ENCODE measurements at regions not wholly inside any gene's neighbourhood (a gene's known extent, or its start where the extent isn't known, plus 50 kb on each side); places are given as distances from the start of the nearest gene placed in this dataset.

DNA sequence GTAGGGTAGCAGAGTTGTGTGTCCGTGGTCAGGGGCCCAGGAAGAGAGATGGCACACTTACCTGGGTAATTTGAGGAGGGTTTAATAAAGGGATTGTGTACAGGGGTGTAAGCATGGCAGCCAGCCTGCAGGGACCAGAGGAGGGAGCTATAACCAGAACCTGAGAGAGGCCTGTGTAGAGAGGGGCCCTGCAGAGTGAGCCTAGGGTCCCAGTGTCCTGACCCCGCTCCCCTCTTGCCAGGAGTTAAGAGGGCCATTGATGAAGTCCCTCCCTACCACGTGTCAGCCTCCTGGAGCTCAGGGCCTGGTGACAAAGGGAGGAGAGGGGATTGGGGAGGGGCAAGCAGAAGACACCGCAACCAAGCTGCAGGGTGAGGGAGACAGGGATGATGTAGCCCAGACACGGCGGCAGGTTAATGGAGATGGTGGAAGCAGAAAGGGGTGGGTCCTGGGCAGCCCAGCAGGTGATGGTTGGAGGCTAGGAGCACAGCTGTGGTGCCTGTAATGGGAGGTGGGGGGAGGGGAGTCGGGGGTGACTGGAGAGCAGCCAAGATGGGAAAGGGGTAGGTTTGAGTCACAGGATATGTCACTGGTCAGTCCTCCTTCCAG lies 165.4 kb upstream of the TOPAZ1 start:
- FAIRE-seq = no peak

DNA sequence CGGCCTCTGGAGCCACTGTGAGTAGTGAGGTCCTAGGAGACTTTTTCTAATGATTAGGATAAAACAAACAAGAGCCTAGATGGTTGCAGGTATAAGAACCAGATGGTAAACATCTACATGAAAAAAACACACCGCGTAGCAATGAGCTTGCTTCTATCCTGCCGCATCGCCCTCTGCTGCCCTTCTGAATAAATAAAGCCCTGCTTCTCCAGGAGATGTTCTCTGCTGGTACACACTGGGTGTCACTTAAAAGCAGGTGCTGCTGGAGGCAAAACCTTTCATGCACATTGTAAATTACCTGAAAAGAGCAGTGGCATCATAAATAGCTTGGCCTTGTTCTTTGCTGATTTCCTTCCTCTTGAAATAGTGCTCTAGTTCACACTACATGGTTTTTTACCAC lies 164.4 kb upstream of the TOPAZ1 start:
- DNase-seq (ENCODE audit: low spot score) = no peak

More for the DNA sequence above, 165.4 kb upstream of the TOPAZ1 start:
- no peak for DNase-seq (ENCODE audit: low spot score)

DNA sequence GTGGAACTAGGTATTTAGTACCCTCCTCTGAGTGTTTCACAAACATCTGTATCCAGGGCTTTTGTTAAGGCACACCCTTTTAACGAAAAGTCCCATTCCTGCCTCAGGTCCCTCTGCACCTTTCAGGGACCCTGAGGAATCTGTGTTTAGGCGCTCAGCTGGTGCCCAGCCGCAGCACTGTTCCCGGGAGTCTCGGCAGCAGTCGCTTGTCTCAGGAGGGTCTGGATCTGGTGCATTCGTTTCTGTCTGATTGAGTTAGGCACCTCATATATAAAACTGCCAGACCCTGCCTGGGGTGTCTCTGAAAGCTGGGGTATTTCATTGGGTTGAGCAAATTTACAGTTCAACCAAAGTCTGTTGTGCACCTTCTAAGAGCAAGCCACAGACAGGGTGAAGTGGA lies 162.8 kb upstream of the TOPAZ1 start:
- no peak for DNase-seq (ENCODE audit: low spot score)
- no peak for FAIRE-seq

More for the DNA sequence above, 164.4 kb upstream of the TOPAZ1 start:
- no peak for FAIRE-seq

DNA sequence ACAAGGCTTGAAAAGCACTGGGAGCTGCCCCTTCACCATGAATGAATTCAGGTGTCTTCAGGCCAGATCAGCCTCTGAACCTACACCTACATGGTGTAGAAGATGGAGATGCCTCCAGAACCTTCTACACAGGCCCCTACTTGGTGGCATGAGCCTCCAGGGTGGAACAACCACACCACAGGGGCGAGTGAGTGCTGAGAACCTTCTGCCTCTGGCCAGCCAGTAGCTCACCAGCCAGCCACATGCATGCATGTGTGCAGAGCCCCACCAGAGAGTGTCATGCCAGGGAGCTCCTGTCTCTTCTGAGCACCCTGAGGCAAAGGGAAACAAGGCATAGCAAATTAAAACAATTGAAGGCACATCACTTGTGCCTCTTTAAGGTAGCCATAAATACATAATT lies 161.8 kb upstream of the TOPAZ1 start:
- FAIRE-seq = no peak
- no peak for DNase-seq (ENCODE audit: low spot score)

DNA sequence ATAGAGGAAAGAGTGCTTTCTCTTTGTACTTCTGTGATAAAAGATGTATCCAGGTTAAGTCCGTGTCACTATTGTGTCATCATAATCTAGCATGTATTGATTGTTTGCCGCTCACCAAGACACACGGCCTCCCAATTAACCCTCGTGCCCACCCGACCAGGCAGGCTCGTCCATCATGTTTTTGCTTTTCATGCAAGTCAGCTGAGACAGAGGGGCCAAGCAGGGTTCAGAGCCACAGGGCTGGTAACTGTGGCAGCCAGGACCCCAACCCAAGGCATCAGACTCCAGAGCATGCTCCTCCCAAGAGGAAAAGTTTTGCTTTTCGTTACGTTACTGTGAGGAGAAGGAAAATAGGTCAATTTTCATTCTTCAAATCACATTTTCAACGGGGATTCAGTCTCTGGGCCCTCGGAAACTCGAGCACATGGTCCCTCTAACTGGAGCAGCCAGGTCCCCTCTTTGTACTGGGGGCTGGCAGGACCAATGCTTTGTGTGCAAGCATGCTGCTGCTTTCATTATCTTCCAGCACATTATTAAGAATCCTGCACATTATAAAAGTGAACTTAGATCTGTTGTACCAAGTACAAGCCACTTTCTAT lies 161.1 kb upstream of the TOPAZ1 start:
- DNase-seq (ENCODE audit: low spot score) (no peak), FAIRE-seq (no peak)

DNA sequence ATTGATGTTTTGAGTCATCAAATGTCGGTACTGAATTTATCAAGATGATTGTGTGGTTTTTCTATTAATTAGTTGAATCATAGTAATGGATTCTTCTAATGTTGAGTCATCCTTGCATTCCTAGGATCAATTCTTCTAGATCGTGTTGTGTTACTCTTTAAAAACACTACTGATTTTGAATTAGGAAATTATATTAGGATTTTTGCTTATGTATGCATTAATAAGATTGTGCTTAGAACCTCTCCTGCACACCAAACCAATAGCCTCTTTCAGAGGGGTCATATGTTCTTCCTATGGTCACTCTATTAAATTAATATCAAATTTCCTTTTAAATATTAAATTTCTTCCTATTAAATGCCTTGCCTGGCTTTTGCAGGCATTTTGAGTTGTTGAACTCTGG lies 151.7 kb upstream of the TOPAZ1 start:
- no peak for DNase-seq (ENCODE audit: low spot score)
- FAIRE-seq = no peak

DNA sequence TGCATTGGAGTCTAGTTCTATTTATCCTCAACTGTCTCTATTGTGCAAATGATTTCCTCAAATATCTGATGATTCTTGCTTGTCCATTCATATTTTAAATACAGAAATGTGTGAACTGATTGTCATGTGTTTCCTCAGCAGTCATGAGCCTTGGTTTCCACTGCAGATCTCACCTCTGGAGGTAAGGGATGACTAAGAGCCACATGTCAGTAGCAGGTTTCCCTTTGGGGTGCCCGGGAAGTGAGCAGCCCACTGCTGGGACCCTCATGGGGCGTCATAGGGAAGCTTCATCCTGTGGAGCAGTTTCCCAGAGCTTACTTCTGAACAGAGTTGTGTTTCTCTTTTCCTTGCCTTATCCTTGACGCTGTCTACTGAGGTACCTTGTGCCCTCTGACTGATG lies 149.2 kb upstream of the TOPAZ1 start:
- no peak for FAIRE-seq
- DNase-seq (ENCODE audit: low spot score) = no peak

DNA sequence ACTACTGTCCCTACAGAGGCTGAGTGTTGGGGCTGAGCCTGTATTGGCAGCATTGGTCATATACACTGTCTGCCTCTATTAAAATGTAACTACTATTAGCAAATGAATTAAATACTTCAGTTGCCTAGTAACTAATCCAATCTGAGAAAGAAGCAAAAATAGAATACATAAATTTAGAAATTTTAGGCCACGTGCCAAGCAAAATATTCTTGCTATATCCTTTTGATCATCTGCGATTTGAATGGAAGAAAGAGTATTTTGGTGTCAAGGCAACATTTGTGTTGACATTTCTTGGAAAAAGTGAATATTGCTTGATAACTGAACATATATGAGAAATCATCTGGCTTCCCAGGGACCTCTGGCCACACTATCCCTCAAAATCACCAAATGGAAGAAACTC lies 148.2 kb upstream of the TOPAZ1 start:
- FAIRE-seq (no peak), DNase-seq (ENCODE audit: low spot score) (no peak)

DNA sequence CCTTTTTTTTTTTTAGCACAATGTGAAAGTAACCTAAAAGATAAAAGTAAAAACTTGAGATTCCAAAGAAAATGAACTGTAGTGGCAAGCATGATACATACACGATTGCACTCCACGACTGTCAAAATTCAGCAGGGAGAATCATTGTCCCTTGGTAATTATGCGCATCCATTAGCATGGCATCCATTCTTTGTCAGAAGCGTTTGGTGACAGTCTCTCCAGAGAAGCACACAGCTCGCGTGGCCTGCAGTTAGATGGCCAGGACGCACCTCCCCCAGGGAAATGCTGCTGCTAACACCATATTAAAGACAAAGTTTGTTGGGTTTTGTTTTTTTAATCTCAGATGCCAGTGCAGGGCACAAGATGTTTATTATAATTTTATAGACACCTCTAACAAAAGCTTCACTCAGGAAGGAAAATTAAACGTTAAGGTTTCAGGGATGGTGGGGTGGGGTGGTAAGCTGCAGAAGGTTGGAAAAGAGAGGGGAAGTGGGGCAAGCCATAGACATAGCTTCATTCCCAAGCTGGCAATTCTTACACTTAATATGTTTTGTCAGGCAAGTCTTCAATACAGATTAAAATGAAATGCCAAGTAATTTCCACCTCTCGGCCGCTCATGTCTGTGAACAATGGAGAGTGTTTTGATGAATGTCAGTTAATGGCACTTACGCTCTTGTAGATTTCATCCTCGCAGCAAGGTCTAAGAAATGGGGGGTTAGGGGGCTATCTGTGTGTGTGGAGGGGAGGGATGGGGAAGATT lies 142.8 kb upstream of the TOPAZ1 start:
- DNase-seq (ENCODE audit: low spot score) = no peak
- no peak for FAIRE-seq

DNA sequence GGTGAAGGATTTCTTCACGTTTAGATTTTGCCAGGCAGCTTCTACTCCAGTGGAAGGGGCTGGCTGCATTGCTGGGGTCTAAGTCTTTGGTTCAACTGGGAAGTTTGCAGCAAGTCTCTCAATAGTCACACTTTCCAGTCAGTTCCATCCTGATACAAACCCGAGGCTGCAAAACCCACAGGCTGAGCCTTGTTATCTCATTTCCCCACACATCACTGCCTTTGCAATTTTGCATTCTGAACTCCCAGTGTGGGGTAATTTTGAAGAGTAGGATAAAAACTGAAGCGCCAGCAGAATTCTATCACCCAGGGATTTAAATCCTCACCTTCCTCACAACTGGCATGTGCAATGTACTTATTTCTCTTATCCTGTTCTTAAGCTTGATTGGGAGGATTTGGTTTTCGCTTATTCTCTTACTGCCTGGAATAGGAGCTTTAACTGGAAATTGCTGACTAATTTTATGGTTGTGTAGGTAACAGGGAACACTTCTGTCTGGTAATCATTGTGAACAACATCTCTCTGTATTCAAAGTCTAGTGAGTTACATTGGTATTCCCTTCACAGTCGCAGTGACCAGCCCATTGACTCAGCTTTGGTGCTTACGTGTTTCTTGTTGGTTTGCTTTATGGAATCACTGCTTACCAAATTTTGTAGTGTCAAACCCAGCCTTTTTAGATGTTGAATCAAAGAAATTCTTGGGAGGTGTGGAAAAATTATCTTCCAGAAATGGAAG lies 142.0 kb upstream of the TOPAZ1 start:
- DNase-seq (ENCODE audit: low spot score) = no peak
- no peak for FAIRE-seq

DNA sequence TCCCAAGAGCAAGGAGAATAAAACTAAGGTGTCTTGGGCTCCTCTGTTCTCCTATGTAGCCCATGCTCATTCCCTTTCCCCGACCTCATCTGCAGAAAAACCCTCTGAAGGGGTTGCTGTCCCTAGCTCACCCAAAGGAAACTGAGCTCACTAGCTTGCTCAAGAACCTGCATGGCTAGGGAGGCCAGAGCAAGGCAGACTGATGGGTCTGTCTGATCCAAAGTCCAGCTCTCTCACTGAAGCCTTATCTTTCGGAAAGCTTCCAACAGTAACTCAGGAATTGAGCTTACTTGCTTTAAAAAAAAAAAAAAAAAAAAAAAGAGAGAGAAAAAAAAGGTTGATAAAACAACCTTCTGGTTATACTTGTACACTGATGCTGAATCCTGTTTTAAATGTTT lies 141.4 kb upstream of the TOPAZ1 start:
- FAIRE-seq = no peak
- DNase-seq (ENCODE audit: low spot score) = no peak

DNA sequence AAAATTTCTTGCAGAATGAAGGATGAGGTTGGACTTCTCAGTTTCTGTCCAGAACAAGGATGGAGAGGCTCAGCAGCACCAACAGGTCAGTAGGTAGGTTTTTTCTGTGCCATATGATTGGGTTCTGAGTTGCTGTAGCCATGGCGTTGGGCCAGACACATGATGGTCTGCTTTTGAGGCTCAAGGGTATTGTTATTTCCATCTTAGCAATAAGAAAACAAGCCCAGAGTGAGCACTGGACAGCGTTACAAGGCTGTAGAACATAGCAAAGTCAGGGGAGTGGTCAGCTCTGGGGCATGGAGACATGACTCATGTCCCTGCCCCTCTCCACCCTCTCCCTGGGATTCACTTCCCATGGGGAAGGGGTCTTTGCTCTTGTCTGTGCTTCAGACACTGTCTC lies 137.6 kb upstream of the TOPAZ1 start:
- FAIRE-seq = no peak
- DNase-seq (ENCODE audit: low spot score) = no peak

DNA sequence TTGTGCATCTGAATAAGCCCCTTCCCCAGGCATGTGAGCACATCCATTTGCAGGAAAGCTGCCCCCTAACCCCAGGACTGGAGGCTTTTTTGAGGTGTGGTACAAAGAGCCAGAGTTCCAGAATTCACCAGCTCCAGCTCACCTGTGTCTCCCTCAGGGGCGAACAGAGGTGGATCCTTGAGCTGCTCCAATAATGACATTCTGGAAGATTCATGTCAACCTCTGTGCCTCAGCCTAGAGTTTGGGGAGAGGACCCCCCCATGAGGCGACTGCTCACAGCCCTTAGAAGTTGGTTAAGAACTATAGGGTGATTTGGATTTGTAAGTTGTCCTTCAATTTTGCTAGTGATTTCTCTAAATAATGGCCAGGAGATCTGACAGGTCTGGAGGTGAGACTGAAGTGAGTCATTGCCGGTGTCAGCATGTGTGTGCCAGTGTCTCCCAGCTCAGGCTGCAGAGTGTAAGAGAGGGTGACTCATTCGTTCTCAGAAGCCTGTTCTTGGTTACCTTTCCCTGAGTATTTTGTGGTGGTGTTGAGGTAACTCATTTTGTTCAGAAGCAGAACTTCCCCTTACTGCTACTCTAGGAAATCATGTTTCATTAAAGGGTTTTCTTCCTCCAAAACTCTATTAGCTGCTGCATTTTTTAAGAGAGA lies 136.9 kb upstream of the TOPAZ1 start:
- DNase-seq (ENCODE audit: low spot score) (peak; percentile 73), FAIRE-seq (peak; percentile 89)

DNA sequence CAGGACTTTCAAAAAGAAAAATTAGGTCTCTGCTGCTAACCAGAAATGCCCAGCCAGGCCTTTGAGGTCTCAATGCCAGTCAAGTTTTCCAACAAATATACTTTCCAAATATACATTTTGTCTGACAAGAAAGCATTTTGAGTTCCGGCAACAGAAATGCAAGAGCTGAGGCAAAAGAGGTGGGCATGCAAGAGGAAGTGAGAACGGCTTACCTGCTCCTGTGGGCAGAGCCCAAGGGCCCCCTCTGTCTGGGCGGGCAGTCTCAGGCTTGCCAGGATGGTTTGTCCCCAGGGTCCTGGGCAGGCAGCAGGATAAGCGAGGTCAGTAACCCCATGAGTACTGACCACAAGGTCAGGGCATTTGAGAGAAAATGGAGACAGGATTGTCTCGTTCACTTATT lies 136.1 kb upstream of the TOPAZ1 start:
- DNase-seq (ENCODE audit: low spot score) (no peak), FAIRE-seq (no peak)

DNA sequence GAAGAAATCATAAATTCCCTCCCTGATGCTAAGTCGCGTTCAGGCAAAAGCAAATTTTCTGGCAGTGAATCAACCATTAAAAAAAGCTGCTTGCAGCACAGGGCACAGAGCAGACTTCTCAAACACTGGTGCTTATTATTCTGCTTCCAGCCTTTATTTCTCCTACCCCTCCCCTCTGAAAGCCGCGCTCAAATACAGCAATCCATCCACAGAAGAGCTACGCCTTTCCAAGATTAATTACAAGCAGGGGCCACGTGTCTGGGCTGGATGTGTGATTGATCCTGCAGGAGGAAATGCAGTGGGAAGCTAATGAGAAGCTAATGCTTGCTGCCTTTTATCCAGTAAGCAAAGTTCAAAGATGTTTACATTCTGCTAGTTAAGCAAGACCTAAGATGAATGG lies 134.9 kb upstream of the TOPAZ1 start:
- FAIRE-seq (no peak), DNase-seq (ENCODE audit: low spot score) (no peak)

DNA sequence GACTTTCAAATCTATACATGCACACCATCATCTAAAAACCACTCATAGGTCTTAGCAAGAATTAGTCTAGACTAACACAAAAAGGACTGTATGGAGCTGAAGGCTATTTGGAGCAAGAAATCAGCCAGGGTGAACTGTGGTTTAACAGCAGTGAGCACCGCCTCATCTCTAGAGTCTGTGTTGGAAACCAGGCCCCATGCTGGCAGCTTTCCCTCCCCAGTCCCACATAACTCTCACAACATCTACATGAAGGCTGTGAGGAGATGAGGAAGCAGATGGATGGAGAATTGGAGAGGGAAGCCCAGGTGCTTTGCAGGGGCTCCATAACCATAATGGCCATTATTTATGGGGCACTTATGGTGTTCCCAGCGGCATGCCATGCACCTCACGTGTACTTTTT lies 133.2 kb upstream of the TOPAZ1 start:
- FAIRE-seq = no peak
- no peak for DNase-seq (ENCODE audit: low spot score)

DNA sequence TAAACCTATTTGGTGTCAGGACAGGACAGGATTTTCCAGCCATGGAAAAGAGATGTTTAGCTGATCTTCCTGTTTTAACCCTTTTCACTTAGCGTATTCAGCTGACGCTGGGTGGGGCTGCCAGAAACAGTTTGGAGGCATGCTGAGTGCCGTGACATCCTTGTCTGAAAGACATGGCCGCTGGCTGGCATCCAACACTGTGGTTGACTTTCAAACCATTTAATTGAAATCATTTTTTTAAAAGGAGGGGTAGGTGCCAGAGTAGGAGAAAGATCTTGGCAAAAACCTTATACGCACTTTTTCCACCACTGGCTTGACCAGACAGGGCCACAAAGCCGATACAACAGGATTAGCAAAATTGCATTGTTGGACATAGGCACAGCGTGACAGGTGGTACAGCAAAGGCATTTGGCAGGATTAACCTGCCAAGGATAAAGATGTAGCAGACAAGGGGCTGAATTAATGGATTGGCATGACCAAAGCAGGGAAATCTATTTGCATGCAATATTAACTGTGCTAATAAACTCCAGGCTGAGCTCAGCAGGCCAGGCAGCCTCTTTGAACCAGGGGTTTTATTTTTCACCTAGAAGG lies 131.8 kb upstream of the TOPAZ1 start:
- no peak for DNase-seq (ENCODE audit: low spot score)
- FAIRE-seq = no peak

DNA sequence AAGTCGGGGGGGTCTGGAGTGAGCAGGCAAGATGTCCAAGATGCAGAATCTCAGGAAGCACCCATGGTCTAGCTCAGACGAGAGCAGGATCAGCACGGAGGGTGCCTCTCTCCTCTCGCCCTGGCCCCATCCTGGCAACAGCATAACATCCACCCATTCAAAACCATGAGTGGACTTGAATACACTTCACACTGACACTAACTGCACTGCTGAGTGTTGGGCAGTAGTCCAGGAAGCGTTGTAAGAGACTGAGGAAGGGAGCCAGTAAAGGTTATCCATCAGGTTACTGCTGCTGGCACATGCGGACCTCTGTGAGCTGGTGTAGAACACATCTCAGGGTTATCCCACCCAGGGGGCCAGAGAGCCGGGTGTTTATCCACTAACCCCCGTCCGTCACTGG lies 131.0 kb upstream of the TOPAZ1 start:
- DNase-seq (ENCODE audit: low spot score) = no peak
- FAIRE-seq = no peak

DNA sequence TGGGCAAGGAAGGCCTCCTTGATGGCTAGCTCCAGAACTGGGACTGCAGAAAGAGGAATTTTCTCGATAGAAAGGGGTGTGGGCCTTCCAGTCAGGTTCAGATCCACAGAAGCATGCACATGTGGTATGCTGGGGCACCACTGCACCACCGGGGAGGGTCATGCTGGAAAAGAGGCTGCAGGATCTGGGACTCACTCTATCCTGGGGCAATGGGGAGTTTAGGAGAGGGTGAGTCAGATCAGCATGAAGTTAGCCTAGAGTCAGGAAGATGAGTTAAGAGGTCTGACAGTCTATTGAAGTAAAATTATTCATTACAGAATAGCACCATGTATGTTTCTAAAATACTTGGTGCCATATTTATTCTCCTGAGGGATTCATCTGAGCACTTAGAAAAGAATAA lies 130.2 kb upstream of the TOPAZ1 start:
- DNase-seq (ENCODE audit: low spot score) (no peak), FAIRE-seq (no peak)

DNA sequence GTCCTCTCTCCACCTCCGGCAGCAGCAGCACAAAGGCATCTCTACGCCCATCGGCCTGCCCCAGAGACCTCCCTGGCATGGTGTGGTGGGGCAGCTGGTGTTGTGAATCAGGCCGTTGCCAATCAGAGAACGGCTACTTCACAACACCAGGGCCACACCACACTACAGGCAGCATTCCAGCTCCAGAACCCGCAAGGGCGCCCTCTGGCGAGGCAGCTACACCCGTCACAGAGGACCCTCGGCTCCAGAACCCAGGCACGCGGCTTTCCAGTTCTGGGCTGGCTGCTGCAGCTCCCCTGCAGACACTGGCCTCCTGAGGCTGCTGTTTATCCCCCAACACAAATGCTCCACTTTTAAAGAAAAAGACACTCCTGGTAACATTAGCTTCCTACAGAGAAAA lies 127.5 kb upstream of the TOPAZ1 start:
- FAIRE-seq = no peak
- DNase-seq (ENCODE audit: low spot score) = no peak

DNA sequence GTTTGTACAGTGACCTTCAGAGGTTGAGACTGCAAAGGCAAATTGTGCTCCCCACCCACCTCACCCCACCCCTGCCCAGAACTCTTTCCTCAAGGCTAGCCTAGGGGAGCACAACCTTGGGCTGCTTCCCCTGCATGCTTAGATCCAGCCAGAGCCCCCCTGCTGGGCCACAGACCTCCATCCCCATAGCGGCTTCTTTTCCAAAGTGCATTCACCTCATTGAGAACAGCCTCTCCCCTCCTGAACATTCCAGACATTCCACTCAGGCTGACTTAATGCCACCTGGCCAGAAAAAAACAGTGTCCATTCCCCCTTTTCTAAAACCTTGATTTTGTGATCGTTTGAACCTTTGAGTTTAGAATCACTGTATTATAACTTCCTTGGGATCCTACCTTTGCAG lies 124.4 kb upstream of the TOPAZ1 start:
- FAIRE-seq (no peak), DNase-seq (ENCODE audit: low spot score) (no peak)
